GM12878 (cell line): ENCODE measurements at regions not wholly inside any gene's neighbourhood (a gene's known extent, or its start where the extent isn't known, plus 50 kb on each side); places are given as distances from the start of the nearest gene placed in this dataset.

Source experiments
- ATAC-seq: fragments of 200-7000 bp; cut with Tn5 transposase; 3 replicates; pipeline ENCODE4 v1.9.1; 2020; ENCODE audit warnings: mild to moderate bottlenecking, moderate library complexity
- BruUV-seq: library from RNA; stranded (reverse); fragments of 400-500 nt; replicated peaks from 2 replicates; lab custom pipeline; 2021; lab: Mats Ljungman, UMichigan
- CTCF ChIA-PET: fragments of 300-600 bp; sonication (Branson Sonifier 250); formaldehyde crosslinking; extraction: SDS; loops from one replicate; lab custom pipeline; 2021; ENCODE audit warnings: inconsistent platforms; lab: Yijun Ruan, JAX
- POLR2A ChIA-PET: fragments of 350-600 bp; formaldehyde crosslinking; extraction: SDS; loops from one replicate; lab custom pipeline; 2021; ENCODE audit warnings: inconsistent platforms; lab: Charles Lee
- RAD21 ChIA-PET: fragments of 300-600 bp; sonication (Branson Sonifier 250); formaldehyde crosslinking; loops from one replicate; lab custom pipeline; 2023; ENCODE audit warnings: antibody characterized with exemption; ENCODE audit not compliant: unreplicated experiment; lab: Charles Lee
- SMC1A ChIA-PET: fragments of 300-600 bp; sonication (Branson Sonifier 250); formaldehyde crosslinking; loops from one replicate; lab custom pipeline; 2023; ENCODE audit not compliant: unreplicated experiment, uncharacterized antibody; lab: Charles Lee
- DNase-seq: peaks from one replicate; pipeline ENCODE4 v3.0.0-alpha.2; 2011; ENCODE audit warnings: low read depth, low spot score
- FAIRE-seq: peaks from 3 replicates; lab custom pipeline; 2011; peaks lifted over from hg19 to GRCh38; lab: Jason Lieb, UNC
- H2AFZ ChIP-seq: 2 replicates; pipeline ENCODE4 v1.6.0; 2011; ENCODE audit warnings: low read depth, low read length, control low read depth; ENCODE audit not compliant: control insufficient read depth
- H3K27ac ChIP-seq: 2 replicates; pipeline ENCODE4 v1.5.1; 2011; ENCODE audit warnings: control low read depth; ENCODE audit not compliant: control insufficient read depth, insufficient read depth
- H3K27me3 ChIP-seq, 2 experiments: replicated peaks in 1 of 2; 2 replicates each; pipeline versions ENCODE4 v1.6.0 to v1.6.1; 2011; ENCODE audit warnings: low read length in 1 of 2; ENCODE audit not compliant: control insufficient read depth in 2 of 2, insufficient read depth in 2 of 2
- H3K36me3 ChIP-seq, 2 experiments: 2 replicates each; pipeline ENCODE4 v1.5.1; 2011; ENCODE audit warnings: low read length in 1 of 2; ENCODE audit not compliant: control insufficient read depth in 2 of 2, insufficient read depth in 2 of 2
- H3K4me1 ChIP-seq: 2 replicates; pipeline ENCODE4 v1.6.1; 2011; ENCODE audit warnings: mild to moderate bottlenecking, low read length, moderate library complexity, mixed read lengths; ENCODE audit not compliant: control insufficient read depth, insufficient read depth
- H3K4me2 ChIP-seq: 2 replicates; pipeline ENCODE4 v1.6.0; 2011; ENCODE audit warnings: control low read depth; ENCODE audit not compliant: control insufficient read depth, insufficient read depth
- H3K4me3 ChIP-seq: fragments of 200-600 bp; sonication (generic); 2 replicates; pipeline ENCODE4 v1.5.1; 2016
- H3K79me2 ChIP-seq: 2 replicates; pipeline ENCODE4 v1.6.0; 2011; ENCODE audit warnings: low read length; ENCODE audit not compliant: control insufficient read depth, insufficient read depth
- H3K9ac ChIP-seq: 2 replicates; pipeline ENCODE4 v1.8.0; 2011; ENCODE audit warnings: low read length, control low read depth, mixed read lengths; ENCODE audit not compliant: control insufficient read depth, insufficient read depth
- H3K9me3 ChIP-seq: replicated peaks from 3 replicates; pipeline ENCODE4 v1.5.1; 2011; ENCODE audit warnings: mild to moderate bottlenecking, low read length; ENCODE audit not compliant: control insufficient read depth, insufficient read depth
- H4K20me1 ChIP-seq: 2 replicates; pipeline ENCODE4 v1.6.0; 2011; ENCODE audit not compliant: control insufficient read depth, insufficient read depth
- KAT2A ChIP-seq: conservative IDR thresholded peaks from 2 replicates; pipeline ENCODE4 v1.6.1; 2011; ENCODE audit warnings: low read depth, low read length; ENCODE audit not compliant: control insufficient read depth
- RAD51 ChIP-seq: fragments of 450-650 bp; IDR thresholded peaks from 2 replicates; pipeline ENCODE4 v1.6.1; 2016; ENCODE audit warnings: moderate library complexity, mild to moderate bottlenecking, inconsistent platforms
- TCF3 ChIP-seq: IDR thresholded peaks from 2 replicates; pipeline ENCODE4 v1.6.1; 2012; ENCODE audit warnings: low read depth, mild to moderate bottlenecking, low read length, borderline replicate concordance; ENCODE audit not compliant: insufficient read depth
- WGBS: methylation state at CpG from one replicate; pipeline ENCODE4 v1.1.6; 2016; ENCODE audit warnings: low lambda C conversion rate; ENCODE audit not compliant: insufficient replicate concordance, insufficient coverage; ENCODE audit errors: missing lambda C conversion rate; 5-methylcytosine and 5-hydroxymethylcytosine counted together
- in situ Hi-C: fragments of 300-500 bp; cut with MboI; formaldehyde crosslinking; loops from 9 replicates; pipeline ENCODE4 v1.14.3; 2018; ENCODE audit warnings: mixed read lengths
- intact Hi-C: fragments of 100-400 bp; cut with micrococcal nuclease; formaldehyde crosslinking; loops from one replicate; pipeline ENCODE4 v1.14.2; 2022; ENCODE audit not compliant: unreplicated experiment
- TF ChIP-seq, protein P1 (sequence below): IDR thresholded peaks from 2 replicates; pipeline ENCODE4 v1.6.1; 2012; ENCODE audit warnings: low read depth, low read length, improper control_type of control experiment
- TF ChIP-seq, protein P2 (sequence below): fragments of 150-350 bp; IDR thresholded peaks from 2 replicates; pipeline ENCODE4 v1.6.1; 2014; ENCODE audit warnings: mild to moderate bottlenecking, low read depth, low read length

DNA sequence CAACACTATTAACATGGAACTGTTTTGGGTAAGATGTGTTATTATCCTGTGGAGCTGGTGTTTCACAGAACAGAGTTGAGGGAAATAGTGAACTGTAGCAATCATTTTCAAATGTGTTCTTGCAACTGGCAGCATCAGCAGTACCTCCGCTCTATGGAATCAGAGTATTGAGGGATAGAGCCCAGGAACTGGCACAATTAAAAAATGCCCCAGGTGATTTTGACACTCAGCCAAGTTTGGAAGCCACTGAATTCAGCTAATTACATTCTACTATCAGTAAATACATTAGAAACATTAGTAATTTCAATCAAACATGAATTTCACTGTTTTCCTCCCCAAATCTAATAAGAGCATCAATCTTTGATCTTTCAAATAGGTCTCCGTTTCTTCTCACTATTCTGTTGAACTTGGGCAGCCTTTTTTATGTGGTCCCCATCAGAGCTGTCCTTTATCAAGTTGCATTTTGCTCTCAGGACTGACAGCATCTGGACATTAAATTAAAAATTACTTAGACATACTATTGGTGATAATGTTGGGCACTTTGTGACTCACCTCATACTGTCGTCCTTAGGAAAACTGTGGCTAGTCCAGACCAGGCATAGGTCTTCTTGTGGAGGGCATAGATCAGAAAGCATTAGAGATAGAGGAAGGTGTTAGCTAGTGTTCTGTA lies 251.5 kb downstream of the DHX35 start:
- in situ Hi-C loops, result no loop called here
- Histone ChIP-seq H2AFZ (no peak overlapping the region), H3K9me3 (no peaks in the 10 kb centered on the region), H3K79me2 (no peaks in the 10 kb centered on the region), H3K4me2 (no peak overlapping the region), H3K4me1 (no peaks in the 10 kb centered on the region), H4K20me1 (no peaks in the 10 kb centered on the region), H3K4me3 (no peak overlapping the region), H3K36me3 (no peaks in the 10 kb centered on the region), H3K9ac (no peak overlapping the region)
- no peak for DNase-seq
- FAIRE-seq, result no peak
- CTCF ChIA-PET, result no interaction called here
- POLR2A ChIA-PET, result no interaction called here
- WGBS, result 30% methylated on average over 3 of the region's 3 CpGs
- TF ChIP-seq TCF3 (no peak), KAT2A (no peak), RAD51 (no peak)
- TF ChIP-seq, protein P1, sequence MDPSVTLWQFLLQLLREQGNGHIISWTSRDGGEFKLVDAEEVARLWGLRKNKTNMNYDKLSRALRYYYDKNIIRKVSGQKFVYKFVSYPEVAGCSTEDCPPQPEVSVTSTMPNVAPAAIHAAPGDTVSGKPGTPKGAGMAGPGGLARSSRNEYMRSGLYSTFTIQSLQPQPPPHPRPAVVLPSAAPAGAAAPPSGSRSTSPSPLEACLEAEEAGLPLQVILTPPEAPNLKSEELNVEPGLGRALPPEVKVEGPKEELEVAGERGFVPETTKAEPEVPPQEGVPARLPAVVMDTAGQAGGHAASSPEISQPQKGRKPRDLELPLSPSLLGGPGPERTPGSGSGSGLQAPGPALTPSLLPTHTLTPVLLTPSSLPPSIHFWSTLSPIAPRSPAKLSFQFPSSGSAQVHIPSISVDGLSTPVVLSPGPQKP, result no peak
- TF ChIP-seq, all 136 proteins: peak for 0
- no TSS peak for BruUV-seq
- RAD21 ChIA-PET, result no interaction called here
- SMC1A ChIA-PET, result no interaction called here
- H3K27ac ChIP-seq, result no peak overlapping the region
- ATAC-seq, result no peak
- intact Hi-C loops, result no loop called here
- peaks cover 0 to 3% of the 10 kb centered on the region in 2 experiments; a peak in 2 of 4 replicates for H3K27me3 ChIP-seq

DNA sequence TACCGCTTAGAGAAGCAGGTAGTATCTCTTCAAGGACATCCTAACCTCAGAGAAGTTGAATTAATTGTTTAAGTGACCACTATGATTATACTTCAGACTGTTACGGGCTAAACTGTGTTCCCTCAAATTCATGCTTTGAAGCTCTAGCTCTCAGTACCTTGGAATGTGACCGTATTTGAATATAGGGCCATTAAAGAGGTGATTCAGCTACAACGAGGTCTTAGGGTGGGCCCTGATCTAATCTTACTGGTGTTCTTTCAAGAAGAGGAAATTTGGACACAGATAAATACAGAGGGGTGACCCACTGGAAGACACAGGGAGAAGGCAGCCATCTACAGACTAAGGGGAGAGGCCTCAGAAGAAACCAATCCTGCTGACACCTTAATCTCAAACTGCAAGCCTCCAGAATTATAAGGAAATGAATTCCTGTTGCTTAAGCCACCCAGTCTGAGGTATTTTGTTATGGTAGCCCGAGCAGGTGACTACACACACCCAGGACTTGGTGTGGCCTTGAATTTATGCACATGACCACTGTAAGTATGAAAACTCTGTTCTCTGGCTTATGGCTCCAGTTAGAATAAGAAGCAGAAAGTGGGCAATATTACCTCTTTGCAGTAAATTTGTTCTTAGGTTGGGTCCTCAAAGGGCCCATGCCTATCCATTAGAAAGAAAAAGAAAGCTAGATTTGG lies 249.1 kb downstream of the DHX35 start:
- ChIA-PET RAD21 (no interaction called here), POLR2A (no interaction called here), CTCF (interaction anchor here (1.3 kb wide), 1 partner anchor 52 kb away, joined by 3 read pairs; no protein-coding TSS in a partner anchor), SMC1A (no interaction called here)
- ATAC-seq (no peak), DNase-seq (no peak), FAIRE-seq (no peak)
- in situ Hi-C loops (no loop called here), intact Hi-C loops (no loop called here)
- Histone ChIP-seq H3K79me2 (no peaks in the 10 kb centered on the region), H3K9ac (no peak overlapping the region), H3K36me3 (no peaks in the 10 kb centered on the region), H4K20me1 (no peaks in the 10 kb centered on the region), H3K4me3 (no peak overlapping the region), H2AFZ (no peak overlapping the region), H3K27ac (no peak overlapping the region), H3K4me2 (no peak overlapping the region), H3K27me3 (peaks cover 0 to 3% of the 10 kb centered on the region in 2 experiments; a peak in 2 of 4 replicates), H3K4me1 (no peaks in the 10 kb centered on the region), H3K9me3 (no peaks in the 10 kb centered on the region)
- TF ChIP-seq, protein P2, sequence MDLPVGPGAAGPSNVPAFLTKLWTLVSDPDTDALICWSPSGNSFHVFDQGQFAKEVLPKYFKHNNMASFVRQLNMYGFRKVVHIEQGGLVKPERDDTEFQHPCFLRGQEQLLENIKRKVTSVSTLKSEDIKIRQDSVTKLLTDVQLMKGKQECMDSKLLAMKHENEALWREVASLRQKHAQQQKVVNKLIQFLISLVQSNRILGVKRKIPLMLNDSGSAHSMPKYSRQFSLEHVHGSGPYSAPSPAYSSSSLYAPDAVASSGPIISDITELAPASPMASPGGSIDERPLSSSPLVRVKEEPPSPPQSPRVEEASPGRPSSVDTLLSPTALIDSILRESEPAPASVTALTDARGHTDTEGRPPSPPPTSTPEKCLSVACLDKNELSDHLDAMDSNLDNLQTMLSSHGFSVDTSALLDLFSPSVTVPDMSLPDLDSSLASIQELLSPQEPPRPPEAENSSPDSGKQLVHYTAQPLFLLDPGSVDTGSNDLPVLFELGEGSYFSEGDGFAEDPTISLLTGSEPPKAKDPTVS, result no peak
- WGBS, result under 1% methylated on average over 5 of the region's 5 CpGs
- BruUV-seq, result no TSS peak
